ENCODE measurements at regions not wholly inside any gene's neighbourhood (a gene's known extent, or its start where the extent isn't known, plus 50 kb on each side); places are given as distances from the start of the nearest gene placed in this dataset.

- TF ChIP-seq LEF1 (IDR thresholded peaks at IDR 0.05; ENCODE audit: borderline replicate concordance) = no peak
- no peak for TF ChIP-seq ELF4 (IDR thresholded peaks at IDR 0.05)
- TF ChIP-seq FOXM1 (IDR thresholded peaks at IDR 0.05; ENCODE audit: borderline replicate concordance) = no peak
Measured at GRCh38 chr11:134530636-134531326, 118.7 kb upstream of the B3GAT1 start.
